GM12874 (cell line): ENCODE measurements at regions not wholly inside any gene's neighbourhood (a gene's known extent, or its start where the extent isn't known, plus 50 kb on each side); places are given as distances from the start of the nearest gene placed in this dataset.

Experiments
- TF ChIP-seq, protein P1 (sequence below): IDR thresholded peaks from 2 replicates; pipeline ENCODE4 v1.5.1; 2011; ENCODE audit warnings: low read depth, mild to moderate bottlenecking, control low read depth, low read length, moderate library complexity; ENCODE audit not compliant: insufficient read depth

DNA sequence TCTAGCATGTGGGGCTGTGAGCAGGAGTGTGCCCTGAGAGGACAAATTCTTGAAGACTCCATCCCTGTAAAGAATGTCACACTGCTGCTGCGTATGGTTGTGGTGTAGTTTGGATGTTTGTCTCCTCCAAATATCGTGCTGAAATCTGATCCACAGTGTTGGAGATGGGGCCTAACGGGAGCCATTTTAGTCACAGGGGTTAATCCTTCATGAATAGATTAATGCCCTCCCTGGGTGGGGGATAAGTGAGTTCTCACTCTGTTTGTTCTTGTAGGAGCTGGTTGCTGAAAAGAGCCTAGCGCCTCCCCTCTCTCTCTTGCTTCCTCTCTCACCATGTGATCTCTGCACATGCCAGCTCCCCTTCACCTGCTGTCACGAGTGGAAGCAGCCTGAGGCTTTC, 94.5 kb upstream of the VASH1 start:
- TF ChIP-seq, protein P1, sequence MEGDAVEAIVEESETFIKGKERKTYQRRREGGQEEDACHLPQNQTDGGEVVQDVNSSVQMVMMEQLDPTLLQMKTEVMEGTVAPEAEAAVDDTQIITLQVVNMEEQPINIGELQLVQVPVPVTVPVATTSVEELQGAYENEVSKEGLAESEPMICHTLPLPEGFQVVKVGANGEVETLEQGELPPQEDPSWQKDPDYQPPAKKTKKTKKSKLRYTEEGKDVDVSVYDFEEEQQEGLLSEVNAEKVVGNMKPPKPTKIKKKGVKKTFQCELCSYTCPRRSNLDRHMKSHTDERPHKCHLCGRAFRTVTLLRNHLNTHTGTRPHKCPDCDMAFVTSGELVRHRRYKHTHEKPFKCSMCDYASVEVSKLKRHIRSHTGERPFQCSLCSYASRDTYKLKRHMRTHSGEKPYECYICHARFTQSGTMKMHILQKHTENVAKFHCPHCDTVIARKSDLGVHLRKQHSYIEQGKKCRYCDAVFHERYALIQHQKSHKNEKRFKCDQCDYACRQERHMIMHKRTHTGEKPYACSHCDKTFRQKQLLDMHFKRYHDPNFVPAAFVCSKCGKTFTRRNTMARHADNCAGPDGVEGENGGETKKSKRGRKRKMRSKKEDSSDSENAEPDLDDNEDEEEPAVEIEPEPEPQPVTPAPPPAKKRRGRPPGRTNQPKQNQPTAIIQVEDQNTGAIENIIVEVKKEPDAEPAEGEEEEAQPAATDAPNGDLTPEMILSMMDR = no peak

DNA sequence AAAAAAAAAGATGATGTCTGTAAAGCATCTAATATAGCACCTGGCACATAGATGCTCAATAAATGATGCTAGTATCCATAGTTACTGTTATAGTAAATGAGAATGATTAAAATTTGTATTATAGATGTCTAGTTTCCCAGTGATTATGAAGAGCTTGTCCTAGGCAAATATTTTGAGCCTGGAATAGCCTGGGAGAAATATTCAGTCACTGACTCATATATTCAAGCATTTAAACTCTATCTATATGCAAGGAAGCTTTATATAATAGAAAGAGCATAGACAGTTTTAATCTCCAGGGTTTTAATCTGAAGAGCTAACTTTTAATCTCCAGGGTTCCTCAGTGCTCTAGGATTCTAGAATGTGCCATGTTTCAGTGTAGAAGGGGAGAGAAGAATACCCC, 91.5 kb upstream of the VASH1 start:
- TF ChIP-seq, protein P1 = no peak

DNA sequence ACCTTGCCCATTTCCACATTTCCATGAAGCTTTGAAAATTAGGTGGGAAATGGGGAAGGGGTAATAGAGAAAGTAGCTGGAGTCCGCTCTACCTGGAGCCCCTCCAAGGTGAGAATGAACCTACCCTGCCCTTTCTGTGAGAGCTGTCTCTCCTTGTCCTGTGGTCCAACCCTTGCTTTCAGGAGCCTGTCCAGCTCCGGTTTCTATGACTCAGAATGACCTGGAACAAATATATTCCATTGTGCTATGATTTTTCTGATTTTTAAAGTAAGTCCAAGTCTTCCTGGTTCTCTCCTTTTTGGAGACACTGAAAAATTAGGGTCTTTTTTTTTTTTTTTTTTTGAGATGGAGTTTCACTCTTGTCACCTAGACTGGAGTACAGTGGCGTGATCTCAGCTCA, 89.1 kb upstream of the VASH1 start:
- TF ChIP-seq, protein P1 = no peak

DNA sequence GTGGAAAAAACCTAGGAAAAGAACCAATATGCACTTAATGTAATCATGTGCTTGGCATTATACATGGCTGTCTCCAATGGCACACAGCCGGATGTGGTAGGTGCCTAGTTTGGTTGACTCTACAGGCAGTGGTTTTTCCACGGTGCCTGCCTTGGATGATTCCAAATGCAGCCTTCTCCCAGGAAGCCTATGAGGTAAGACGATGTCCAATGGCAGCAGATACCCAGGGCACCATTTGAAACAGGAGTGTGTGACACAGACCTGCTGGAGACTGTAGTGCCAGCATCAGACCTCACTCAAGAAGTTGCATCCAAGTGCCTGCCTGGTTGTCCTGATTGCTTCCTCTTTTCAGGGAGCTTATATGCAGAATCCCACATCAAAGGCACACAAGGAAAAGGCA, 88.0 kb upstream of the VASH1 start:
- TF ChIP-seq, protein P1 = no peak

DNA sequence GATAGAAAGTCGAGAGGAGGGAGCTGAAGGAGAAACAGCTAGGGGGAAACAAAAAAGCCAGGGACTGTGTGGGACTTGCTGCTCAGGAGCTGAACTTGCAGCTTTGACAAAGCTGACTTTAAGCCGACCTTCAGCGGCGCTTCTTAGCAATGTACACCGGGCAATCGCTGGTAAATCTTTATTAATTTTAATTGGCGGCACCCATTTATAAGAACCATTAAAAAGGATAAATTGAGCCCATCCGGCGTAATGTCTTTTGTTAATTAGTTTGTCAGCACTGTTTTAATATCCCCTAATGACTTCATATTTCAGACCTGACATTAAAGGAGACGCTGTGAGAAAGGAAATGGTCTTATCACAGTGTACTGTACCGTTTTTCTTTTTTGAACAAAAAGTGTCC, 86.2 kb upstream of the VASH1 start:
- TF ChIP-seq, protein P1 = no peak

DNA sequence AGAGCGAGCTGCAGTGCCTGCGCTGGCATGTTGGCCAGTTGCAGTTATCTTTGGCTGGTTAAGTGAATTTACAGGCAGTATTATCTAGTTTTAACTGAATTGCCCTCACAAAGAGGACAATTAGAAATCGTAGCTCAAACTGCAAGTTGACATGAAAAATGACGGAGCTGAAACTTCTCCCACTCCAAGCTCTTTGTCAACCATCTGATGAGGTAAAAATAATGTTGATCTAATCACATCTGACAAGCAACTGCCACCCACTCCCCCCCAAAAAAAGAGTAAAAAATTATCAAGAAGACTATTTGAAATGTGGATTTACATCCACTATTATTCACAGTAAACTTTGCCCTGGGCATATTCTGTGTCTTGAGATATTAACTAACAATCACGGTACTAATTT, 84.7 kb upstream of the VASH1 start:
- TF ChIP-seq, protein P1 = no peak

DNA sequence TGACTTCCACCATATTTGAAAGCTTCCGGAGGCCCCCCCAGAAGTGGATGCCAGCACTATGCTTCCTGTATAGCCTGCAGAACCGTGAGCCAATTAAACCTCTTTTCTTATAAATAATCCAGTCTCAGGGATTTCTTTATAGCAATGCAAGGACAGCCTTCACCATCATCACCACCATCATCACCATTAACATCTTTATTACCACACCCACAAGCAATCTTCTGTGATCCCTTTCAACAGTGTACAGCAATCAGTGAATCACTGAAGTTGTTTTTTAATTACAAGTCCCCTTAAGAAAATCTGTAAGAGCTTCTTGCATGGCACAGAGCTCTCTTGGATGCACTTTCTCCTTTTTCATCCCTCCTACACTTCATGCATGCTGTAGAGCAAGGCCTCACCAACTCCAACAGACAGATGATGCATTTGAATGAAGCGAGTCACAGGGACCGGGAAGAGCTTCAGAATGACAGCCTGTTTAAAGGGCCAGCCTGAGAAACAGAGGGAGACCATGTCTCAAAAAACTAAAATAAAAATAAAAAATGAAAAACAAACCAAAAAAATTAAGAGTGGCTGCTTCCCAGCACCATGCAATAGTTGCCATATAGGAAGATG, 83.6 kb upstream of the VASH1 start:
- TF ChIP-seq, protein P1 = no peak
